ENCODE measurements at regions not wholly inside any gene's neighbourhood (a gene's known extent, or its start where the extent isn't known, plus 50 kb on each side); places are given as distances from the start of the nearest gene placed in this dataset.

DNA sequence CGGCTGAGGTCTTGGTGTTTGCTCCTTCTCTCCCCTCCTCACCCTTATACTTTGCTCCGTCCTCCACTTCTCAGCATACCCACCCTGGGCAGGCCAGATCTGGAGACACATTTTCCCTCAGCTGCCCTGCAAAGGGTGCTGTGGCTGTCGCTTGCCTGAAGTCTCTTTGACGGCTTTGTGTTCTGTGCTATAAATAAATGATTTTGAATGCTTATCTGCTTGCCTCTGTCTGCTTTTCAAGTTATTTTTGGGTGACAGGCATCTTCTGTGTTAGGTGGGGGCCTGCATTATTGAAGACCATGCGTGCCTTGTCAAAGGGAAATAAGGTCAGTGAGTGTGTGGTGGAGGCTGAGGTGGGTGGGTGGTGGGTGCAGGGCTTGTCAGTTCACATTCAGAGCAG is 66.9 kb upstream of the KCND3 start:
- Histone ChIP-seq H3K4me2 (ENCODE audit: control insufficient read depth, insufficient read depth) (no peak overlapping the region), H3K36me3 (ENCODE audit: control insufficient read depth in 2 of 2, insufficient read depth in 2 of 2, low read length in 1 of 2) (no peaks in the 10 kb centered on the region), H3K4me3 (no peak overlapping the region), H4K20me1 (ENCODE audit: control insufficient read depth, insufficient read depth) (no peaks in the 10 kb centered on the region), H3K4me1 (ENCODE audit: control insufficient read depth, insufficient read depth, low read length) (no peaks in the 10 kb centered on the region), H3K79me2 (ENCODE audit: control insufficient read depth, insufficient read depth, low read length) (no peaks in the 10 kb centered on the region), H2AFZ (ENCODE audit: control insufficient read depth, low read depth, low read length) (no peak overlapping the region), H3K27me3 (replicated peaks in 1 of 2; ENCODE audit: control insufficient read depth in 2 of 2, insufficient read depth in 2 of 2, low read length in 1 of 2) (peaks cover 0 to 4% of the 10 kb centered on the region in 2 experiments; a peak in 2 of 4 replicates), H3K9ac (ENCODE audit: control insufficient read depth, insufficient read depth, low read length) (no peak overlapping the region), H3K27ac (ENCODE audit: control insufficient read depth, insufficient read depth) (no peak overlapping the region), H3K9me3 (replicated peaks; ENCODE audit: control insufficient read depth, insufficient read depth, low read length) (no peaks in the 10 kb centered on the region)
- intact Hi-C loops (cut with micrococcal nuclease; ENCODE audit: unreplicated experiment) = no loop called here
- TF ChIP-seq RELA (IDR thresholded peaks at IDR 0.05; ENCODE audit: borderline replicate concordance, partially characterized antibody) (no peak), SUZ12 (IDR thresholded peaks at IDR 0.05; ENCODE audit: unreplicated experiment) (no peak), SREBF2 (IDR thresholded peaks at IDR 0.05; ENCODE audit: low read length) (no peak), SPI1 (IDR thresholded peaks at IDR 0.05; ENCODE audit: borderline replicate concordance, insufficient read depth, low read depth, low read length) (no peak)
- in situ Hi-C loops (cut with MboI) = no loop called here
- FAIRE-seq (no peak), DNase-seq (ENCODE audit: low read depth, low spot score) (no peak), ATAC-seq (no peak)
- ChIA-PET POLR2A (no interaction called here), RAD21 (ENCODE audit: unreplicated experiment) (no interaction called here), SMC1A (ENCODE audit: uncharacterized antibody, unreplicated experiment) (no interaction called here), CTCF (no interaction called here)
- 0% methylated on average over 4 of the region's 5 CpGs for WGBS (ENCODE audit: insufficient coverage, insufficient replicate concordance, low lambda C conversion rate, missing lambda C conversion rate)
- BruUV-seq (replicated peaks) = no TSS peak

DNA sequence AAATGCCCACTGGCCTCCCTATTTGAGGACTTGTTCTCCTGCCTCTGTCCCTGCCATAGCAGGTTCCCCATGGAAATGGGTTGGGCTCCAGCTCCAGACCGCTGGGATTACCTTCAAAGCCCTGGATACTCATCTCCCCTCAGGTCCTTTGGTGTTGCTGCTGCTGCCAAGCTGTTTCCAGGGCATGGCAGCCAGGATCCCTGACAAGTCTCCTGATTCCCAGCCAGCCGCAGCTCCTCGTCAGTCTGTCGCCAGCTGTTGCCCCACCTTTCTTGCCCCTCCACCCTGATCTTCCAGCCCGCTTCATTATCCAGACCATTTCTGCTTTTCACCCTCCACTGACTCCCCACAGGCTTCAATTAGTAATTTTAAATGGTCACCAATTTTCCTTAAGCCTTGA is 68.3 kb upstream of the KCND3 start:
- SMC1A ChIA-PET (ENCODE audit: uncharacterized antibody, unreplicated experiment) = no interaction called here
- H3K4me2 ChIP-seq (ENCODE audit: control insufficient read depth, insufficient read depth) = no peak overlapping the region
- no peaks in the 10 kb centered on the region for H3K79me2 ChIP-seq (ENCODE audit: control insufficient read depth, insufficient read depth, low read length)
- no TSS peak for BruUV-seq (replicated peaks)
- no peak overlapping the region for H3K27ac ChIP-seq (ENCODE audit: control insufficient read depth, insufficient read depth)
- FAIRE-seq (no peak), ATAC-seq (no peak), DNase-seq (ENCODE audit: low read depth, low spot score) (no peak)
- RAD21 ChIA-PET (ENCODE audit: unreplicated experiment) = no interaction called here
- TF ChIP-seq ZSCAN29 (IDR thresholded peaks at IDR 0.05) (no peak), GATAD2B (conservative IDR thresholded peaks at IDR 0.05; ENCODE audit: low read depth) (no peak), EGR1 (IDR thresholded peaks at IDR 0.05; ENCODE audit: borderline replicate concordance in 1 of 2, low read depth in 2 of 2, low read length in 2 of 2) (no peak), POLR2AphosphoS5 (IDR thresholded peaks at IDR 0.05; ENCODE audit: low read length) (no peak), ELK1 (IDR thresholded peaks at IDR 0.05; ENCODE audit: low read depth, low read length) (no peak)
- H3K9me3 ChIP-seq (replicated peaks; ENCODE audit: control insufficient read depth, insufficient read depth, low read length) = no peaks in the 10 kb centered on the region
- H4K20me1 ChIP-seq (ENCODE audit: control insufficient read depth, insufficient read depth) = no peaks in the 10 kb centered on the region
- no peaks in the 10 kb centered on the region for H3K36me3 ChIP-seq (ENCODE audit: control insufficient read depth in 2 of 2, insufficient read depth in 2 of 2, low read length in 1 of 2)
- POLR2A ChIA-PET = no interaction called here
- 34% methylated on average over 5 of the region's 5 CpGs for WGBS (ENCODE audit: insufficient coverage, insufficient replicate concordance, low lambda C conversion rate, missing lambda C conversion rate)
- H3K9ac ChIP-seq (ENCODE audit: control insufficient read depth, insufficient read depth, low read length) = no peak overlapping the region
- no peak overlapping the region for H2AFZ ChIP-seq (ENCODE audit: control insufficient read depth, low read depth, low read length)
- H3K4me3 ChIP-seq = no peak overlapping the region
- CTCF ChIA-PET = no interaction called here
- H3K27me3 ChIP-seq (replicated peaks in 1 of 2; ENCODE audit: control insufficient read depth in 2 of 2, insufficient read depth in 2 of 2, low read length in 1 of 2) = peaks cover 0 to 4% of the 10 kb centered on the region in 2 experiments; a peak in 2 of 4 replicates
- in situ Hi-C loops (cut with MboI) = no loop called here
- intact Hi-C loops (cut with micrococcal nuclease; ENCODE audit: unreplicated experiment) = no loop called here
- no peaks in the 10 kb centered on the region for H3K4me1 ChIP-seq (ENCODE audit: control insufficient read depth, insufficient read depth, low read length)

Data from GM12878 (cell line).